ENCODE measurements at regions not wholly inside any gene's neighbourhood (a gene's known extent, or its start where the extent isn't known, plus 50 kb on each side); places are given as distances from the start of the nearest gene placed in this dataset.

DNA sequence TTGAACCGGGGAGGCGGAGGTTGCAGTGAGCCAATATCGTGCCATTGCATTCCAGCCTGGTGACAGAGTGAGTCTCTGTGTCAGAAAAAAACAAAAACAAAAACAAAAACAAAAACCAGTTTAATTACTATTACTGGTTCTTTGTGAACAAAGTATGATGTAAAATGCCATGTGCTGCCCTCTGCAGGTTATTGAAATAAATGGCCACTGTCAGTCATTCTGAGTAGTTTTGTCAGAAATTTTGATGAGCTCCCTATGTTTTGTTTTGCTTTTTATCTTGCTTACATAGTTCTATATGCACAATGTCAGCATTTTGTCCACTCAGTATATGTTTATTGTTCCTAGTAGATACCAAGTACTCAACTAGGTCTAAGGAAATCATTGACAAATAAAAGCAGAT lies 423.6 kb upstream of the CHST9 start:
- TF ChIP-seq, protein P1, sequence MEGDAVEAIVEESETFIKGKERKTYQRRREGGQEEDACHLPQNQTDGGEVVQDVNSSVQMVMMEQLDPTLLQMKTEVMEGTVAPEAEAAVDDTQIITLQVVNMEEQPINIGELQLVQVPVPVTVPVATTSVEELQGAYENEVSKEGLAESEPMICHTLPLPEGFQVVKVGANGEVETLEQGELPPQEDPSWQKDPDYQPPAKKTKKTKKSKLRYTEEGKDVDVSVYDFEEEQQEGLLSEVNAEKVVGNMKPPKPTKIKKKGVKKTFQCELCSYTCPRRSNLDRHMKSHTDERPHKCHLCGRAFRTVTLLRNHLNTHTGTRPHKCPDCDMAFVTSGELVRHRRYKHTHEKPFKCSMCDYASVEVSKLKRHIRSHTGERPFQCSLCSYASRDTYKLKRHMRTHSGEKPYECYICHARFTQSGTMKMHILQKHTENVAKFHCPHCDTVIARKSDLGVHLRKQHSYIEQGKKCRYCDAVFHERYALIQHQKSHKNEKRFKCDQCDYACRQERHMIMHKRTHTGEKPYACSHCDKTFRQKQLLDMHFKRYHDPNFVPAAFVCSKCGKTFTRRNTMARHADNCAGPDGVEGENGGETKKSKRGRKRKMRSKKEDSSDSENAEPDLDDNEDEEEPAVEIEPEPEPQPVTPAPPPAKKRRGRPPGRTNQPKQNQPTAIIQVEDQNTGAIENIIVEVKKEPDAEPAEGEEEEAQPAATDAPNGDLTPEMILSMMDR (IDR thresholded peaks at IDR 0.05) = no peak
- no peak for TF ChIP-seq POLR2A (IDR thresholded peaks at IDR 0.05)

Measured in lower leg skin (tissue), 3 donors.